ENCODE measurements at regions not wholly inside any gene's neighbourhood (a gene's known extent, or its start where the extent isn't known, plus 50 kb on each side); places are given as distances from the start of the nearest gene placed in this dataset.

DNA sequence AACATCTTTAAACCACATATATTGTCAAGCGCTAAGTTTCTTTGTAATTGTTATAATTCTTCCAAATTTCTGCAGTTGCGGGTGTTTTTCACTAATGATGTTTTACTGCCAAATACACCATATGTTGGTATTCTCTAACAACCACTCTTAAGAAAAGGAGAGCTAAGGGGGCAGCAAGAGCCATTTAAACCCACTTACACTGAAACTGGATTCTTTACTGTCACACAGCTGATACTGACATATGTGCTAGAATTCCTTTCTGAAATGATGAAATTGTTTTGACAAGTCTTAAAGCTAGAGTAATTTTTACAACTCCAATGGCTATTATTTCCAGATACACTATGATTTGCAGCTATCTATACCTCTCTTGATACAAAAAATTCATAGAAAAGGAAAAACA is 483.1 kb downstream of the CDH11 start:
- TF ChIP-seq SIN3A (IDR thresholded peaks at IDR 0.05; ENCODE audit: borderline replicate concordance, insufficient read depth, low read length) (no peak), POLR2AphosphoS5 (IDR thresholded peaks at IDR 0.05; ENCODE audit: low read depth, low read length) (no peak), REST (IDR thresholded peaks at IDR 0.05; ENCODE audit: insufficient read depth in 1 of 2, low read depth in 2 of 2, low read length in 2 of 2) (no peak), FOXP2 (optimal IDR thresholded peaks at IDR 0.05; ENCODE audit: borderline replicate concordance, extremely low read depth, extremely low read length, insufficient read depth) (no peak), TAF1 (IDR thresholded peaks at IDR 0.05; ENCODE audit: borderline replicate concordance, insufficient read depth, low read length) (no peak)

Measured in PFSK-1 (cell line).